NCI-H128 (cell line): ENCODE measurements at regions not wholly inside any gene's neighbourhood (a gene's known extent, or its start where the extent isn't known, plus 50 kb on each side); places are given as distances from the start of the nearest gene placed in this dataset.
"Not testable (repeated sequence)": the region's sequence is repeated elsewhere in the genome, so short reads cannot be mapped to it uniquely, and the experiment has no call there.

ENCODE experiments used
- DNase-seq: peaks from one replicate; lab custom pipeline; 2025; ENCODE audit not compliant: unreplicated experiment; lab: John Stamatoyannopoulos, UW

DNA sequence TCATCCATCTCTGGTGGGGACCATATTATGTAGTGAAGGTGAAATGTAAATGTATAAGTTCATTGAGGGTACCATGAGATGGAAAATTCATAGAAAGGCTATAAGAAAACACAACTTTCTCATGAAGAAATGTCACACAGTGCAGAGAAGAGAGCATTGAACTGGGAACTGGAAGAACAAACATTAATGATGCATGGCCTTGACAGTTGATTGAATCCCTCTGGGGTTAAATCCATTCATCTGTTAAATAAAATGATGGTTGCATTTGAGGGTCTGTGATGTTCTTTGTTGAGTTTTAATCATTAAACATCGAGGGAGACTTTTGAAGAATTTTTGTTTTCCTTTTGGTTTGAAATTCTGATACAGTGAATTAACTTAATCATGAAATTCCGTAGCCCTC, 1401.4 kb downstream of the FAM181B start:
- DNase-seq: no peak

DNA sequence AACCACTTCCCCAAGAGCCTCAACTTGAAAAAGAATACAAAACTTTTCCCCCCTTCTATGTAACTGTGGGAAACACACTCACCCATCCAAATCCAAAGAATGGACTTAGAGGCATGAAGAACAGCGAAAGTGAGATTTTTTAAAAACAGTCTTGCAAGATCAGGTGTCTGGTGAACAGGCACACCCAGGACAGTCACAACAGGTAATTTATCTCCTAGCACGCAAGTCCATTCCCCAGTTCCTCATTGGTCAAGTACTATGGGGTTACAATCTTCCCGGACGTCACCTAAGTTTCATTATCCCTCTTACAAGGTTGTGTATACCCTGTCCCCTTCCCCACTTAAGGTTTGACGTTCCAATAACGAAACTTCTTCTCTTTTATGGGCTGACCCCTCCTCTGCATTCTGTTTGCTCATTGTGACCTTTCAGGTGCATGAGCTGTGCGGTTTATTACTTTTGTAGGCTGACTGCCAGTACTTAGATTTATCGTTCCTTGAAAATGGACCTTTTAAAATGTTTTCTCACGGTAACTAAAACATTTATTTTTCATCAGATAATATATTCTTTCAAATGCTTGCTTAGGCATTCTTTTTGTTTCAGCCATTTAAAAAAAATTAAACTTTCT, 1401.9 kb downstream of the FAM181B start:
- DNase-seq: no peak

DNA sequence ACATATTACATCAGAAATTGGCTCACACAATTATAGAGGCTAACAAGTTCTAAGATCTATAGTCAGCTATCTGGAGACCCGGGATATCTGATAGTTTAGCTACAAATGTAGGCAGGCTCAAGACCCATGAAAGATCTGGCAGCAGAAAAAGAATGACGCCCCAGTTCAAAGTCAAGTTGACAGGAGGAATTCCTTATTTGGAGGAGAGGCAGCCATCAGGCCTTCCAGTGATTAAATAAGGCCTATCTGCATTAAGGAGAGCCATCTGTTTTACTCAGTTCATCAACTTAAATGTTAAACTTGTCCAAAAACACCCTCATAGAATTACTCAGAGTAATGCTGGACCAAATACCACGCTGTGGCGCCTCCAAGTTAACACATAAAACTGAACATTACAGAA, 1402.6 kb downstream of the FAM181B start:
- no peak for DNase-seq

DNA sequence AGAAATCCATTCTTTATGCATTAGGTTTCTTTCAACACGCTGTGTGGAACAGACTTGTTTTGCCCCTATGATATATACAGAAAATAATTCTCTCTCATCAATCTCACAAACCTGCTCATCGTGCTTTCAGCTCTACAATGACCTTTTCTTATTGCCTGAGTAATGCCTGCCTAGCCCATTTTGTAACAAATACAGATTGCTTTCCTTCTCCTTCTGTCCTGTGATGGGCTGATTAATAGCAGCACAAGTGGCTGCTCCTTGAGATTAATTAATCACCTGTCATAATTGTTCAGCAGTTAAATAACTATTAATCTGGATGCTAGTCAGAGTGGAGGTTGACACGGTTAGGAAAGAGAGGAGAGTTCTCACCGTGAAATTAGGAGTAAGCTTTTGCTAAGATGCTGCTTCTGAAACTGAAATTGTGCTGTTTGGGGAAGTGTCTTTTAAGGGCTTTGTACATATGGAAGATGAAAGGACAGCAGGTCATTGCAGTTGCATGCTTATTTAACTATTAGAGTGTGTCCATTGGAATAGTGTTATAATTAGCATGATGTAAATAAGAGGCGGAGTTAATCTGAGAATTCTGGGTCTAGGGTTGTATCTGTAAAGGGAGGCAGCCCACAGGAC, 1430.5 kb downstream of the FAM181B start:
- no peak for DNase-seq

DNA sequence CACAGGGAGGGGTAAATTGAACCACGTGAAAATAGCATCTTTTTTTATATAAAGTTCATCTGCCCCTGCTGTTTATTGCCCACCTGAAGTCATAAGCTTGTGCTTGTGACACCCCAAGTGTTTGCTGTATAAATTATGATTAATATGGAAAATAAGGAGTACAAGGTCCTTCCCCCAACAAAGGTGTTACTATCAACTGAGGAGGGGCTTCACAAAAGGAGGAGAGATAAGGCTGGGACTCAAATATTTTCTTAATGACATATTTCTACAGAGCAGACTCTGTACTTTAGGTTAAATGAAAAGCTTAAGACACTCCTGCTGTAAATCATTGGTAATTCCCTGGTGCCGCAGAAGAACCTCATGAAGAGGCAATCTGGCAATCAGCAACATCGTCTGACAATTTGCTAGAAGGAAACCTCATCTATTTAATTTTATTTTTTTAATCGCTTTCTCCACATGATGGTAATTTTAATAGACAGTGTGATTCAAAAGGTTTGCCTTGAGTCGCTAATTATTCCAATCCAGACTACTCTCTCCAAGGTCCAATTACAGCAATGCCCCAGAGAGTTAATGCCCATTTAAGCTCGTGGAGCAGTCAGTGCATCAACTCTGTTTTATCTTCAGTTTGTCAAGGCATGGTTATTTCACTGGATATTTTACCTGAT, 1432.4 kb downstream of the FAM181B start:
- DNase-seq: no peak

DNA sequence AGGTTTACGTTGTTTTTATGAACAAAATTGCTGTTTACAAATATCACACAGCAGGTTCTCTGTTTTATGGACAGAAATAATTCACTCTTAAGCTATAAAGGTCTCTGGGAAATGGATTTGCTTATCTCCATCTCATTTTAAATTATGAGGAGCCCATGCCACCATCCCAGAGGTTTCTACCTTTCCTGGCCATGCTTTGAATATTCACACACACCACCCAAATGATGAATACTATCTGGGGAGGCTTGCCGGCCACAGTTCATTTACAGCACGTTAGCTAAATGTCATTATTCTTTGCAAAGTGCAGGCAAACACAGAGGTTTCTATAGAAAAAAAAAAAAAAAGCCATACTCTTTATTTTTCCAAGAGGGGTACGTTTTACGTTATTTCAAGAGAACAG, 1446.7 kb downstream of the FAM181B start:
- no peak for DNase-seq

DNA sequence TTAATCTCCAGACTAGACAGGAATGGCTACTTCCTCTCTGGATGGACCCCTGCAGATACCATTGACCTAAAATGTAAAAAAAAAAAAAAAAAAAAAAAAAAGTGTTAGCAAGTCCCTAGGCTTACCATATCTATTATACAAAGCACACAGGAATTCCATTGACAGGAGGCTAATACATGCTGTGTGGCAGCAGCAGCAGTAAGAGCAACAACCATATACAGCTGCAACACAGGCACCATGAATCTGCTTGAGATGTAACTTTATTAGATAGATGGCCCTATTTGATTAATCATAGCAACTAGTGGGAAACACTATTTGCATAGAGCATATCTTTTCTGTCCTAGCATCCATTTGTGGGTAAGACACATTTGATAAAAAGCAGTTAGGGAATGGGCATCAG, 1447.1 kb downstream of the FAM181B start:
- no peak for DNase-seq

DNA sequence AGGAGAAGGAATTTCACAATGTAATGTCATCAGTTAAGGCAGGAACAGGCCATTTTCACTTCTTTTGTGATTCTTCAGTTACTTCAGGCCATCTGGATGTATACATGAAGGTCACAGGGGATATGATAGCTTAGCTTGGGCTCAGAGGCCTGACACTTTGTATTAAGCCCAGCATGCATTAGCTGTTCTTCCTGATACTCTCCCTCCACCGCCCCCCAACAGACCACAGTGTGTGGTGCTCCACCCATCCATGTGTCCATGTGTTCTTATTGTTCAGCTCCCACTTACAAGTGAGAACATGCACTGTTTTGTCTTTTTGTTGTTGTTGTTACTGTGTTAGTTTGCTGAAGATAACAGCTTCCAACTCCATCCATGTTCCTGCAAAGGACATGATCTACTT, 1453.4 kb downstream of the FAM181B start:
- DNase-seq: not testable (repeated sequence)

DNA sequence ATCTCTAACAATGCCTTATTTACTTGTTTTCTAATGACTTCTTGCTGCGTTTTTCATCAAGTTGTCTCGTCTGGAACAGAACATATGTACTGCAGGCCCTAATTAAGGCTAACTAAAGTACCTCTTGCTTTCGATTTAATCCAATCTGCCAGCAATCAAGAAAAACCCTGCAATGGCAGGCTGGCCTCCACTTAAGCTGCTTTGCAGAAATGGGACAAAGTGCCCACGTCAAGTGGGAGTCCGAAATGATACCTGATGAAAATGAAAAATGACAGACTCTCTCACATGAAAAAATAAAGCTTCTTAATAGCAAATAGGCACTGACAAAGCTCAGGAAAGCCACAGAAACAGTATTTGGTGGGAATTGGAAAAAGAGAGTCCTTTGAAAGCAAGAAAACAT, 1454.7 kb downstream of the FAM181B start:
- DNase-seq: no peak

DNA sequence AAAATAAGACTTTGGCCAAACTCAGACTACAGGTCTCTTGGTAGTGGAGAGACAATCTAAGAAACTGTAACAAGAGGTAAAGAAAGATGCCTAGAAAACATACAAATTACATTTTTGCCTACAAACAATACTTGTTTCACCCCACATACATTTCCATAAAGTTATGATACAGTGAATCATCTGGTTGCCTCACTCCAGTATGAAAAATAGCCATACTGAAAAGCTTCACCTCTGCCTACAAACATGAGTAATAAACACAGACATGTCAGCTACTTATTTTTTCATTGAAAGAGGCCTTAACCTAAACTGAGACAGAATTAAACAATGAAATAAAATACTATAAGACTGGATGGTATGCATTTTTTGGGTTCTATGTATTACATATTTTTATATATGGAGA, 1463.0 kb downstream of the FAM181B start:
- no peak for DNase-seq

DNA sequence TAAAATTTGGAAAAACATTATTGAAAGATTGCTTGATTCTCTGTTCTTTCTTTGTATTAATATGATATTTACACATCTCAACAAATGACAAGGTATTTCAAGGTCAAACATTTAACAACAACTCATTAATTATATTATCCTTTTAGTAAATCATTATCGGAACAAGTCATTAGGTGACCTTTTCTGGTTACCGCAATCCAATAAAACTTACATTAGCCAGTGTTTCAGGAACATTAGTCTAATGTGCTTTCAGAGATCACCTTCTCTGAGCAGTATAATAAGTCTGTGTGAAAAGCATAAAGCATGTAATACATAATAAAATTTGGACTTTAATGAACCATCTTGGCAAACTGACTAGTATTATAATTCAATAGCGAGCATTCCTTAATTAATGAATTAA, 1466.4 kb downstream of the FAM181B start:
- DNase-seq: no peak

DNA sequence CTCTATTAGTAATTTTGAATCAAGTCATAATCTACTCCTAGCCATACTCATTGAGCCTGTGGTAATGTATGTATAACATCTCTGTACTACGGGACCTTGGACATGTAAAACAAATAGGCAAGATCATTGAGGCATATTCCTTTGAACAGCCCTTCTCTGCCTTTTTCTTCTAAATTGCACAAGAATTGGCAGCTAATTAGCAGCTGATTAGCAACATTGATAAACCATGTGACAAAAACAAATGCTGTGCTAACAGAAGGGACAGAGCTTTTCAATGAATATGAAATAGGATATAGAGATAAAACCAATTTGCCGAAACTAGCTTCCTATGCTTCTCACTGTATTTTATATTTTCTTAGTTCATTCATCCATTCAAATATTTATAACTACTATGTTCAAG, 1474.2 kb downstream of the FAM181B start:
- no peak for DNase-seq

DNA sequence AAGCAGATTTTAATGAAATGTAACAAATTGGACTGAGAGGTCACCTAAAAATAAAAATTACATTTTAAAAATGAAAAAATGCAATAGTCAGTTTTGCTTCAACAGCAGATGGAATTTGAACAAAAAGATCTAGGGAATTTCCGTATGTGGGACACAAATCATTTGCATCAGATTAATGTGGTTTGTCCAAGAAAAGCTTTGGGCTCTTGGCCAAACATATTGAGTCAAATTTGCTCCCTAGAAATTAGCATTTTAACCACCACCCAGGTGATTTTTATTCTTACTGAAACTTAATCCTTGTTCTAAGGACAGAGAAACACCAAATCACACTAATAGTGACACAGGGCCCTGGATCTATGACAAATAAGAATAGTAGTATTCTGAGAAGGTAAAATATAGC, 1477.8 kb downstream of the FAM181B start:
- DNase-seq: no peak

DNA sequence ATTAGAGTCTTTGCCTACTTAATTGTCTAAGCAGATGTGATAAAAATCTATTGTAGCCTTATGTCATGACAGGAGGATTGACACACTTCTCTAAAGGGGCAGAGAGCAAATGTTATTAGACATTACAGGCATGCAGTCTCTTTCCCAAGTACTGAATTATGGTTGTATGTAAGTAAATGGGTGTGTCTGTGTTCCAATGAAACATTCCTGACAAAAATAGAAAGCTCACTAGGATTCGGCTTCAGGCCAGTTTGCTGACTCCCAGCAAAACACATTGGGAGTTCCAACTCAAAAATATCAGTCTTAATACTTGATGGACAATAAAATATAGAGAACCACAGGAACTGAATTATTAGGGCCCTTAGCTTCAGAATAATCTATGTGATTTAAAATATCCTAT, 1480.4 kb downstream of the FAM181B start:
- DNase-seq: no peak

DNA sequence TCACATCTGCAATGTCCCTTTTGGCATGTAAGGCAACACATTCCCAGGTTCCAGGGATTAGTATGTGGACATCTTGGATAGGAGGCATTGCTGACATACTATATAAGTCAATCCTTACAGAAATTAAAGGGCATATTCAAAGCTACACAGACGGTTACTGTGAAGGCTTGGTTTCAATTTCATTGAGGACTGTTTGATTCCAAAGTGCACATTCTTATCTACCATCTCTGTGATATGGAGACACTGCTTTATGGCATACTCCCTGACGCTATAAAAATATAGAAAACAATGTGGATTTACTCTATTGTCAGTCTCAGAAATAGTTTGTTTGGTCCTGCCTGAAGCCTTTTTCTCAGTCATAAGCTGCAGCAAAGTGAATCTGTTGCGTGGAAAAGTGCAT, 1486.7 kb downstream of the FAM181B start:
- no peak for DNase-seq

DNA sequence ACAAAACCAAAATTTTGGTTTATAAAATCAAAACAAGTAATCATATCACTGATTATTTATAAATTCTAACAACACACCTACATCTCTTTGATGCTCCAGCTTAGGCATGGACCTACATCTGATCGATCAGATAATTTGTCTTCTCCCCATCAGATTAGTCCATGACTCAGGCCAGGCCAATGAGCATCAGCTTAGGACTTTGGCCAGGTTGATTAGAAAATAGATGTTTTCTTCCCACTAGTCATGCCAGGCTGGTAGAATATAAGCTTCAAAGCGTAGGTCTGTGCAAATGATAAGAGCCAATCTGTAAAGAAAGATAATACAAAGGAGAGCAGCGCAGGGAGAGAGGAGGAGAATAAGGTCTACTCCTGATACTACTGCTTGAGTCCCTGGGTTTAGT, 1487.9 kb downstream of the FAM181B start:
- DNase-seq: no peak

DNA sequence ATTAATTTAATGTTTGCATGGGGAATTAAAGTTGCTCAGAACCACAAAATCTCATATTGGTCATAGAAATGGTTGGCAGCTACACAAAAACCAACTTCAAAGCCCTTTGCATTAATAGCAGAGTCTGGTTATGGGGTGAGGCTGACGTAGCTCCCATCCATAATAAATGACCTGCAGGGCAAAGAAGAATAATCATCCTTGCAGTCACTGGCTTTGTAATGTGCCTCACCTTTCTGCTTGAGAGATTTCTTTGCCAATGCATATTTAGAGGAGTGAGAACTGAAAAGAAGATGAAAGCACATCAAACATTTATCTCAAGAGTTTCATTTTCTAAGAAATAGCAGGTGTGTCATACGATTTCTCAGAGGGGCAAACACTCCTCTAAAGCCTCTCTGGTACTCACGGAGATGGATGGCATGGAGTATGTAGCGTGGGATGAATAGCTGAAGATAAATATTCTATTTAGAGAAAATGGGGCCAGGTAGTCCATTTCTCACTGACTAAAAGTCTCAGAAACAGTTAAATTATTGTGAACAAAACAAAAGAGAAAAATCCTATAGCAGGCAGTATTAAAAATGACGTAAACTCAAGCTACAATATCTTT, 1491.9 kb downstream of the FAM181B start:
- no peak for DNase-seq

DNA sequence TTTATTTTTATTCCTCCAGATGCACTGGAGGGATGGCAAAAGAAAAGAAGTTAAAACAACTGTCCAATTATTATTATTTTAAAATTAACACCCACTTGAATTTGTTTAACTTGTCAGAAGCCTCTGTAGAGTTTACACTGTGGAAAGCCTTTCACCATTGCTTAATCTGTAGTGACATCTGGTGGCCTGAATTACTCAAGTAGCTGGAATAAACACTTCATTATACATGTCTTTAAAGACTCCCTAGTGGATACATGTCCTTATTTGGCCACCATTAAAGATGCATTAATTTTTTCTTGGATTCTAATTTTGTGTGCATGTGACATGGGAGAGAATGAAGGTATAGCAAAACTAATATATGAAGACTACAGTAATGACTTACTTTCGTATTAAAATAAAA, 1496.5 kb downstream of the FAM181B start:
- DNase-seq: peak; percentile 39

DNA sequence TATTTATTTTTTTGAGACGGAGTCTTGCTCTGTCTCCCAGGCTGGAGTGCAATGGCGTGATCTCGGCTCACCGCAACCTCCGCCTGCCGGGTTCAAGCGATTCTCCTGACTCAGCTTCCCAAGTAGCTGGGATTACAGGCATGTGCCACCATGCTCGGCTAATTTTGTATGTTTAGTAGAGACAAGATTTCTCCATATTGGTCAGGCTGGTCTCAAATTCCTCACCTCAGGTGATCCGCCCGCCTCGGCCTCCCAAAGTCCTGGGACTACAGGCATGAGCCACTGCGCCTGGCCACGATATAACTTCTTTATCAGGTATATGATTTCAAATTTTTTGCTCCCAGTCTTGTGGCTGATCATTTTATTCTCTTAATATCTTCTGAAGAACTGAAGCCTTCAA, 1506.3 kb downstream of the FAM181B start:
- not testable (repeated sequence) for DNase-seq

DNA sequence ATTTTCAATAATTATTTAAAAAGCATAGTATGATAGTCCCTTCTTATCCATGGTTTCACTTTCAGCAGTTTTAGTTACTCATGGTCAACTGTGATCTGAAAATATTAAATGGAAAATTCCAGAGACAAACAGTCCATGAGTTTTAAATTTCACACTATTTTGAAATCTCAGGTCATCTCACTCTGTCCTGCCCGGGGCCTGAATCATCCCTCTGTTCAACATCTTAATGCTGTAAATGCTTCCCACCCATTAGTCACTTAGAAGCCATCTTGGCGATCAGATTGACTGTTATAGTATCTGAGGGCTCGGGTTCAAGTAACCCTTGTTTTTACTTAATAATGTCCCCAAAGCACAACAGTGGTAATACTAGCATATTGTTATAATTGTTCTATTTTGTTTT, 1509.3 kb downstream of the FAM181B start:
- no peak for DNase-seq

DNA sequence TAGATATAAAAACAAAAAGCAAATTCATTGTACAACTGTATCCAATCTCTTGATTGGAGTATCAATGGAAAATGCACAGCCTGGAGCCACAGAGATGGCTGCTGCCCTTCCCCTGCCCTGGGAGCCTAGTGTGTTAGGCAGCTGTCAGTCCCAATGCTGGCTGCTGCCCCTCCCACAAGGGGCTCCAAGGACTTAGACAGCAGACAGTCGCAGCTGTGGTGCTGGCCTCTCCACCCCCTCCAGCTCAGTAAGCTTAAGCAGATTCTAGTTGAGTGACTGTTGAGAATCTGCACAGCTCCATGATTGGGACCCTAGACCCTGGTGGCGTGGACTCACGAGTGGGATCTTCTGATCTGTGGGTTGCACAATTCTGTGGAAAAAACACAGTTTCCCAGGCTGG, 1511.2 kb downstream of the FAM181B start:
- no peak for DNase-seq

DNA sequence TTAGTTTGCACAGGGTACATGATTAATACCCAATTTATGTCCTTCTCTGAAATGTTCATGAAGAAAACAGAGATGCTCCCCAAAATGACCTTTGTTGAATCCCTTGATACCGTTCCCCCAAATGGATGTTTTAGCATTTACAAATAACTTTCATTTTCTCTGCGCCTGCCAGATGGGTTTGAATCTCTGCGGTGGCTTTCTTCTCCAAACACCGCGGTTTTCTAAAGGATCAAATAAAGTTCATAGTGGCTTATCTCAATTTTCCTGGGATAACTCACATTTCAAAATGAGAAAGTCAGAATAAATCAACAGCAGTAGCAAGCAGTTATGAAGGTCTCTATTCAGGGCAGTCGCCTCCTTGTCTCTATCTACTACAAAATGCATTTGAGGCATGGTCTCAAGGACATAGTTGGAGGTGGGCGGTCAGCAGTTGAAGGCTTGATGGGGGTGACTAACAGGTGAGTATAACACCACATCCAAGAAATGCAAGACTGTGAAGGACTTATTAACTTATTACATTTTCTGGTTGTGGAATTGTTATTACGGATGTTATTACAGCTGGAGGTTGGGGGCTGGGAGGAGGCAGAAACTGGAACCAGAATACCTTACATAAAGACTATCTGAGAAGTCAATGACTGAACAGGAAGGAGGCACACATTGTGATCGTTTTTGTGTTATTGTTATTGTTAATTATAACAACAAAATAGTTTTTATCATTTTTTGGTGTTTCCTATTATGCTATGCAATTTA, 1513.3 kb downstream of the FAM181B start:
- no peak for DNase-seq
